CD4-positive, alpha-beta T cell (primary cell): ENCODE measurements at regions not wholly inside any gene's neighbourhood (a gene's known extent, or its start where the extent isn't known, plus 50 kb on each side); places are given as distances from the start of the nearest gene placed in this dataset.

Experiments used
- ATAC-seq: fragments of 200-7000 bp; cut with Tn5 transposase; one replicate; pipeline ENCODE4 v1.10.0; 2022; ENCODE audit warnings: mild to moderate bottlenecking; ENCODE audit not compliant: poor library complexity
- CTCF ChIA-PET: fragments of 350-600 bp; sonication (Branson Sonifier 250); formaldehyde crosslinking; loops from one replicate; lab custom pipeline; 2021; ENCODE audit warnings: antibody characterized with exemption, inconsistent platforms; lab: Charles Lee
- POLR2A ChIA-PET: fragments of 350-600 bp; sonication (Branson Sonifier 250); formaldehyde crosslinking; loops from one replicate; lab custom pipeline; 2021; ENCODE audit warnings: antibody characterized with exemption, inconsistent platforms; lab: Charles Lee
- DNase-seq, 14 experiments: peaks; one replicate each; pipeline ENCODE4 v3.0.0-alpha.2; 2013 to 2020; ENCODE audit warnings: mixed read lengths in 2 of 14
- H3K27ac ChIP-seq, 2 donors: one replicate each; pipeline versions ENCODE4 v1.5.1 to v1.7.0; 2013; ENCODE audit warnings: low read length in 2 of 2, low read depth in 1 of 2, mild to moderate bottlenecking in 1 of 2
- H3K27me3 ChIP-seq, 2 experiments: 1 replicate in 1 of 2; 2 replicates in 1 of 2; pipeline versions ENCODE4 v1.6.1 to v1.7.0; 2013; ENCODE audit warnings: low read length in 2 of 2, control low read depth in 1 of 2, mild to moderate bottlenecking in 1 of 2, moderate library complexity in 1 of 2; ENCODE audit not compliant: insufficient read depth in 2 of 2, control insufficient read depth in 1 of 2
- H3K36me3 ChIP-seq: one replicate; pipeline ENCODE4 v1.6.1; 2013; ENCODE audit warnings: low read length, control low read depth; ENCODE audit not compliant: insufficient read depth
- H3K4me1 ChIP-seq: one replicate; pipeline ENCODE4 v1.6.1; 2013; ENCODE audit warnings: low read length, control low read depth; ENCODE audit not compliant: insufficient read depth
- H3K4me3 ChIP-seq: one replicate; pipeline ENCODE4 v1.5.1; 2013; ENCODE audit warnings: mild to moderate bottlenecking, low read length, moderate library complexity
- H3K9me3 ChIP-seq, 2 experiments: 1 replicate in 1 of 2; 2 replicates in 1 of 2; pipeline versions ENCODE4 v1.6.1 to v1.7.0; 2013; ENCODE audit warnings: low read length in 2 of 2, mild to moderate bottlenecking in 2 of 2, control low read depth in 1 of 2, moderate library complexity in 1 of 2; ENCODE audit not compliant: control insufficient read depth in 1 of 2, insufficient read depth in 1 of 2
- H3K27ac Mint-ChIP-seq: one replicate; pipeline ENCODE4 v1.8.0; 2020; ENCODE audit warnings: mixed read lengths
- H3K27me3 Mint-ChIP-seq: one replicate; pipeline ENCODE4 v1.8.0; 2021; ENCODE audit warnings: mixed read lengths
- H3K36me3 Mint-ChIP-seq: one replicate; pipeline ENCODE4 v1.8.0; 2021; ENCODE audit warnings: low read depth, mixed read lengths
- H3K4me1 Mint-ChIP-seq: one replicate; pipeline ENCODE4 v1.8.0; 2021; ENCODE audit warnings: low read depth, mixed read lengths
- H3K4me3 Mint-ChIP-seq: one replicate; pipeline ENCODE4 v1.8.0; 2020; ENCODE audit warnings: mild to moderate bottlenecking, mixed read lengths
- H3K9me3 Mint-ChIP-seq: one replicate; pipeline ENCODE4 v1.8.0; 2020; ENCODE audit warnings: mixed read lengths
- intact Hi-C, 2 experiments: fragments of 100-400 bp; cut with DNase I in 1 of 2; cut with micrococcal nuclease in 1 of 2; formaldehyde crosslinking; loops; one replicate each; pipeline versions ENCODE4 v1.15.1 to v1.9.0; 2023 to 2025; cut with DNase I, micrococcal nuclease
- TF ChIP-seq, protein P1 (sequence below): fragments of 200-600 bp; IDR thresholded peaks from one replicate; pipeline ENCODE4 v1.8.0; 2022; ENCODE audit warnings: antibody characterized with exemption, mild to moderate bottlenecking

DNA sequence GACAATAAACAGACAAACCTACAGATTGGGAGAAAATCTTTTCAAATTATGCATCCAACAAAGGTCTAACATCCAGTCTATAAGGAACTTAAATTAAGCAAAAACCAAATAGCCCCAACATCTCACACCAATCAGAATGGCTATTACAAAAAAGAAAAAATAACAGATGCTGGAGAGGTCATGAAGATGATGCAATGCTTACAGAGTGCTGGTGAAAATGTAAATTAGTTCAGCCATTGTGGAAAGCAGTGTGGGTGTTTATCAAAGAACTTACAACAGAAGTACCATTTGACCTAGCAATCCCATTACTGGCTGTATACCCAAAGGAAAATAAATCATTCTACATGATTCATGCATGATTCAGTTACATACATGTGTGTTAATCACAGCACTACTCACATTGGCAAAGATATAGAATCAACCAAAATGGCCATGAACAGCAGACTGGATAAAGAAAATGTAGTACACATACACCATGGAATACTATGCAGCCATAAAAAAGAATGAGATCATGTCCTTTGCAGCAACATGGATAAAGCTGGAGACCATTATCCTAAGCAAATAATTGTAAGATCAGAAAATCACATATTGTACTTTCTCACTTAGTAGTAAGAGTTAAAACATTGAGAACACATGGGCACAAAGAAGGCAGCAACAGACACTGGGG lies 223.9 kb upstream of the WSB1 start:
- Mint-ChIP-seq H3K27me3 (peaks cover 3% of the 10 kb centered on the region), H3K9me3 (peaks cover 3% of the 10 kb centered on the region), H3K4me3 (no peak overlapping the region), H3K4me1 (no peaks in the 10 kb centered on the region), H3K36me3 (no peaks in the 10 kb centered on the region), H3K27ac (no peak overlapping the region)
- intact Hi-C loops: no loop called here
- peaks cover 0 to 3% of the 10 kb centered on the region in 2 experiments for H3K9me3 ChIP-seq
- no peaks in the 10 kb centered on the region for H3K4me1 ChIP-seq
- no peak for ATAC-seq
- TF ChIP-seq, protein P1, sequence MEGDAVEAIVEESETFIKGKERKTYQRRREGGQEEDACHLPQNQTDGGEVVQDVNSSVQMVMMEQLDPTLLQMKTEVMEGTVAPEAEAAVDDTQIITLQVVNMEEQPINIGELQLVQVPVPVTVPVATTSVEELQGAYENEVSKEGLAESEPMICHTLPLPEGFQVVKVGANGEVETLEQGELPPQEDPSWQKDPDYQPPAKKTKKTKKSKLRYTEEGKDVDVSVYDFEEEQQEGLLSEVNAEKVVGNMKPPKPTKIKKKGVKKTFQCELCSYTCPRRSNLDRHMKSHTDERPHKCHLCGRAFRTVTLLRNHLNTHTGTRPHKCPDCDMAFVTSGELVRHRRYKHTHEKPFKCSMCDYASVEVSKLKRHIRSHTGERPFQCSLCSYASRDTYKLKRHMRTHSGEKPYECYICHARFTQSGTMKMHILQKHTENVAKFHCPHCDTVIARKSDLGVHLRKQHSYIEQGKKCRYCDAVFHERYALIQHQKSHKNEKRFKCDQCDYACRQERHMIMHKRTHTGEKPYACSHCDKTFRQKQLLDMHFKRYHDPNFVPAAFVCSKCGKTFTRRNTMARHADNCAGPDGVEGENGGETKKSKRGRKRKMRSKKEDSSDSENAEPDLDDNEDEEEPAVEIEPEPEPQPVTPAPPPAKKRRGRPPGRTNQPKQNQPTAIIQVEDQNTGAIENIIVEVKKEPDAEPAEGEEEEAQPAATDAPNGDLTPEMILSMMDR: no peak
- H3K27ac ChIP-seq: no peak overlapping the region
- ChIA-PET POLR2A (no interaction called here), CTCF (no interaction called here)
- no peaks in the 10 kb centered on the region for H3K27me3 ChIP-seq
- no peak overlapping the region for H3K4me3 ChIP-seq
- no peak for DNase-seq
- no peaks in the 10 kb centered on the region for H3K36me3 ChIP-seq

GRCh38 chr17:27070836-27071235 lies 223.1 kb upstream of the WSB1 start:
- H3K9me3 Mint-ChIP-seq: peaks cover 3% of the 10 kb centered on the region
- intact Hi-C loops: no loop called here

DNA sequence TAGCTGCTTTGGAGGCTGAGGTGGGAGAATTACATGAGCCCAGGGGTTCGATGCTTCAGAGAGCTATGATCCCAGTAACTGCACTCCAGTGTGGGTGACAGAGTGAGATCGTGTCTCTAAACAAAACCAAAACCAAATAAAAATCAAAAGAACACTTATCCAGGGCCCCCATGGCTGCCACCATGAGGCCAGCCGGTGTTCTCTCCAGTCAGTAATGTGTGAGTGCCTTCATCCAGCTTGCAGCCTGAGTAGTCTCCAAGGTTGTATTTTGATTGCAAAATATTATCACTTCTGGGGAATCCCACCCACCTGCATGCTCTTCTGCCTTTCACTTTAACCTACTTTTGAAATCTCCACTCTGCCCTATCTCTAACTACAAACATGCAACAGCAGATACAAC lies 221.0 kb upstream of the WSB1 start:
- peaks cover 0 to 3% of the 10 kb centered on the region in 2 experiments for H3K9me3 ChIP-seq
- TF ChIP-seq, protein P1: no peak
- no peak overlapping the region for H3K4me3 ChIP-seq
- Mint-ChIP-seq H3K4me3 (no peak overlapping the region), H3K4me1 (no peaks in the 10 kb centered on the region), H3K36me3 (no peaks in the 10 kb centered on the region), H3K27me3 (peaks cover 12% of the 10 kb centered on the region), H3K9me3 (peaks cover 3% of the 10 kb centered on the region), H3K27ac (no peak overlapping the region)
- intact Hi-C loops: no loop called here
- DNase-seq (no peak), ATAC-seq (no peak)
- H3K27me3 ChIP-seq: no peaks in the 10 kb centered on the region
- H3K4me1 ChIP-seq: no peaks in the 10 kb centered on the region
- no peak overlapping the region for H3K27ac ChIP-seq
- no peaks in the 10 kb centered on the region for H3K36me3 ChIP-seq
- CTCF ChIA-PET: no interaction called here
- POLR2A ChIA-PET: no interaction called here

More at GRCh38 chr17:27070836-27071235, 223.1 kb upstream of the WSB1 start:
- Mint-ChIP-seq H3K27me3 (peaks cover 10% of the 10 kb centered on the region), H3K4me1 (no peaks in the 10 kb centered on the region), H3K27ac (no peak overlapping the region), H3K4me3 (no peak overlapping the region), H3K36me3 (no peaks in the 10 kb centered on the region)
- TF ChIP-seq, protein P1: no peak
- Histone ChIP-seq H3K4me3 (no peak overlapping the region), H3K27ac (no peak overlapping the region), H3K4me1 (no peaks in the 10 kb centered on the region), H3K9me3 (peaks cover 0 to 3% of the 10 kb centered on the region in 2 experiments), H3K27me3 (no peaks in the 10 kb centered on the region), H3K36me3 (no peaks in the 10 kb centered on the region)
- no peak for ATAC-seq
- DNase-seq: no peak
- CTCF ChIA-PET: no interaction called here
- POLR2A ChIA-PET: no interaction called here
